LHCN-M2 (cell line): ENCODE measurements at regions not wholly inside any gene's neighbourhood (a gene's known extent, or its start where the extent isn't known, plus 50 kb on each side); places are given as distances from the start of the nearest gene placed in this dataset.

Experiments
- DNase-seq: peaks from one replicate; pipeline ENCODE4 v3.0.0-alpha.2; 2012; ENCODE audit warnings: low read depth

- no peak for DNase-seq
Observed at GRCh38 chr2:106572541-106573450, 85.6 kb downstream of the CD8B2 start.

GRCh38 chr2:106573773-106574172, 86.6 kb downstream of the CD8B2 start:
- no peak for DNase-seq

DNA sequence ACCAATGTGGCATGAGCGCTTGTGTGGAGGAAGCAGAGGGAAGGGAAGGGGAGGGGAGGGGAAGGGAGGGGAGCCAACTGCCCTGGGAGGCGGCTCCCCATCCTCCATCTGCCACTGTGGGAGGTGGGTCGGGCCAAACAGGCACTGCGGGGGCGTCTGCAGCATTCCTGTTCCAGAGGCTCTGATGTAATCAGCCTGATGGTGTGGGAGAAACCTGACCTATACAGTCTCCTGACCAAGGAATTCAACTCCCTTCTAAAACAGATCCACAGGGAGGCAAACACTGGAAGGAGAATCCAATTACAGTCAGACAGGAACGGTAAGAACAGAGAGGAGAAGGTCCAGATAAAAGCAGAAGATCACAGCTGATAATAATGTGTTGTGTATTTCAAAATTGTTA, 88.8 kb downstream of the CD8B2 start:
- DNase-seq, result no peak

DNA sequence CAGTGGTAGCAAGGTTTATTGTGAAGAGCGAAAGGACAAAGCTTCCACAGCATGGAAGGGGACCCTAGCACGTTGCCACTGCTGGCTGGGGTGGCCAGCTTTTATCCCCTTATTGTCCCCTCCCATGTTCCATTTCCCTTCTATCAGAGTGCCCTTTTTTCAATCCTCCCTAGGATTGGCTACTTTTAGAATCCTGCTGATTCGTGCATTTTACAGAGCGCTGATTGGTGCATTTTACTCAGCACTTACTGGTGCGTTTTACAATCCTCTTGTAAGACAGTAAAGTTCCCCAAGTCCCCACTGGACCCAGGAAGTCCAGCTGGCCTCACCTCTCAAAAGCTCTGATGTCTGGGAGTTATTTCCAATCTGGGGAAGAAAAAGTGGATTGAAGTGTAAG, 90.1 kb downstream of the CD8B2 start:
- no peak for DNase-seq

DNA sequence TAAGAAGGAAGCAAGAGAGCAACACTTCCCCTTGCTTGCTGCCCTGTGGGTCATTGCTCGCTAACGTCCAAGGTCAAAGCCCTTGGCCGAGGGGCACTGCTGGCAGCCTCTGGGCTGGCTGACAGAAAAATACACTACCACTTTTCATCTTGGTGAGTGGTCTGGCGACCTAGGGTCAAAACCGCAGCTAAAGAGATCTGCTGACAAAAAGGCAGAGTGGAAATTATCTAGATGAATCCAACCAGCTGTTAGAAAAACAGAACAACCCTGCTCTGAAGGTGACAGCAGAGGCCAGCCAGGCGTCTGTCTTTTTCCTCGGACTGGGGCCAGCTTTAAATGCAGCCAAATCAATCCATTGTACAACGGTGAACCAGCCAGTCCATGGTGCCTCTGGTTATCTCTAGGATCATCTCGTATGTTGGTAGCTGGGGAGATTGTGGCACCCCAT, 92.6 kb downstream of the CD8B2 start:
- DNase-seq, result no peak

DNA sequence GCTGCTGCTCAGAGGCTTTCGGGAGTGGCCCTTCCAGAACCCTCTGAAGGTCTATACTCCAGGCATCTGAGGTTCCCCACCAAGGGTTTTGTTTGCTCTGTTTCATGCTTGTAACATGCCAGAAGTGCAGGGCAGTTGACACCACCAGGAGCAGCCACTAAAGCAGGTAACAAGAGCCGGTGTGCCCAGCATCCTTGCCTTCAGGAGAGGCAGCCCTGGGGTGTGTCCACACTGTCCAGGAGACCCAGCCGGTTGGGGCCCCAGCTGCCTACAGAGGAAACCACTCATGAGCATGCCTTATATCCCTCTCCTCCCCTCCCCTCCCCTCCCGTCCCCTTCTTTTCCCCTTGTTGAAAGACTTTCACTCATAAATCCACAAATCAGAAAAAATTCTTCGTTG, 93.1 kb downstream of the CD8B2 start:
- DNase-seq, result no peak

- no peak for DNase-seq
Observed at GRCh38 chr2:106581328-106581727, 94.2 kb downstream of the CD8B2 start.

GRCh38 chr2:106581755-106582147, 94.6 kb downstream of the CD8B2 start:
- no peak for DNase-seq

DNA sequence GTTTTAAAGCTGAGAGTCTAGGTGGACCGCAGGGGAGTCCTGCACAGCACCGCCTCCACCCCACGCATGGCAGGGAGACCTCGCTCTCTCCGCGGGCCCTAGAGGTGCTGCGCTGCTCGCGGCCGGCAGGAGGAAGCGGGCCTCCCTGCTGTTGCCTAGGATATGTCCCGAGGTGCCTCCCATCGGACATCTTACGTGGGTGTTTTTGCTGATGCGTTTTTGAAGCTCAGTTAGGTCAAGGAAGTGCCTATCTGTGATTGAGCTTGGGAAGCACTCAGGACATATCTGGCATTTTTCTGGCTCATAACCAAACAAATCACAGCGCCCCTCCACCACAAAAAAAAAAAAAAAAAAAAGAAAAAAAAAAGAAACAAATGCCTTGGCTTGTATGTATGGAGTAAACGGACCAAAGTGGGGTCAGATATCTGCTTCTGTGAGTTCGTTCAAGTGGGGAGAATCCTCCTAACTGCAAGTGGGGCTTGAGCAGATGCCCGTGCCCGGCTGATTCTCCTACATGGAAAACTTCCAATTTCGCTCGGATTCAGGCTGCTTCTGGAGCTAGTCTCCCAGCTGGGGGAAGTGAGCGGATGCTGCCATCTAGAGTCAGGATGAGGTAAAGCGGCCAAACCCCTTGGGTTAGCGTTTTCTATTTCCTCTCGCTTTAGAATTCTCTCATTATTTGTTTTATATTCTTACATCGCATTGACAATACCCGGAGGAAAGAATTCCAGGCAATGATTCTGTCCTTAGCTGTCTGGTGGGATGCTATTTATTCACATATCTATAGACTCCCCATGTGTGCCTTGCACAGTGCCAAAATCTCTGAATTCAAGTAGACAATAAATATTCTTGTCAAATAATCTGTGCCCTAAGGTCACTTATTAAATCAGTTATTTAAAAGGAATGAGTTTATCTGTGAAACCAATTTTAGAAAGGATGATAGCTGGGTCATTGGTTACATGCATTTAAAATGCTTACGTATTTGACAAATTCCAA, 95.3 kb downstream of the CD8B2 start:
- peak; percentile 74 for DNase-seq

DNA sequence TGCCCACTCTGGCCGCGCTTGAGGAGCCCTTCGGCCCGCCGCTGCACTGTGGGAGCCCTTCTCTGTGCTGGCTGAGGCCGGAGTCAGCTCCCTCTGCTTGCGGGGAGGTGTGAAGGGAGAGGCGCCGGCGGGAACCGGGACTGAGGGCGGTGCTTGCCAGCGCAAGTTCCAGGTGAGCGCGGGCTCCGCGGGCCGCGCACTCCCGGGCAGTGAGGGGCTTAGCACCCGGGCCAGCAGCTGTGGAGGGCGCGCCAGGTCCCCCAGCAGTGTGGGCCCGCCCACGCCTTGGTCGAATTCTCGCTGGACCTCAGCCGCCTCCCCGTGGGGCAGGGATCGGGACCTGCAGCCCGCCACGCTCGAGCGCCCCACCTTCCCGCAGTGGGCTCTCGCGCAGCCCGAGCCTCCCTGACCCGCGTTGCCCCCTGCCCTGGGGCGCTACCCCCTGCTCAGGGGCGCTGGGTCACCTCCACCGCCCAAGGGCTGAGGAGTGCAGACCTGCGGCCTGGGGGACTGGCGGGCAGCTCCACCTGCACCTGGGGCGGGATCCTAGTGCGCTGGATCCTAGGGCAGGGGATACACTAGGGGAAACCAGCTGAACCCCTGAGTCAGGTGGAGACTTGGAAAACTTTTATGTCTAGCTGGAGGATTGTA, 97.3 kb downstream of the CD8B2 start:
- no peak for DNase-seq

- no peak for DNase-seq
Observed at GRCh38 chr2:106596844-106597243, 109.7 kb downstream of the CD8B2 start.

DNA sequence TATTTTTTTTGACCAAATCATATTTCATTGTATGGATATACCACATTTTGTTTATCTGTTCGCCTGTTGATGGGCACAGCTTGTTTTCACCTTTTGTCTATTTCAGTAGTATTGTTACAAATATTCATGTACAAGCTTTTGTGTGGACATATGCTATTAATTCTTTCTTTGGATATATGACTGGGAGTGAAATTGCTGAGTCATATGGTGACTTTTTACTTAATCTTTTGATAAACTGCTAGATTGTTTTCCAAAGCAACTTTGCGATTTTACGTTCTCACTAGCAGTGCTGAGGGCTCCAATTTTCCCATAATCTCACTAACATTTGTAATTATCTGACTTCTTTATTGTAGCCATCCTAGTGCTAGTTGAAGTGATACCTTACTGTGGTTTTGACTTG, 112.4 kb downstream of the CD8B2 start:
- DNase-seq, result no peak

DNA sequence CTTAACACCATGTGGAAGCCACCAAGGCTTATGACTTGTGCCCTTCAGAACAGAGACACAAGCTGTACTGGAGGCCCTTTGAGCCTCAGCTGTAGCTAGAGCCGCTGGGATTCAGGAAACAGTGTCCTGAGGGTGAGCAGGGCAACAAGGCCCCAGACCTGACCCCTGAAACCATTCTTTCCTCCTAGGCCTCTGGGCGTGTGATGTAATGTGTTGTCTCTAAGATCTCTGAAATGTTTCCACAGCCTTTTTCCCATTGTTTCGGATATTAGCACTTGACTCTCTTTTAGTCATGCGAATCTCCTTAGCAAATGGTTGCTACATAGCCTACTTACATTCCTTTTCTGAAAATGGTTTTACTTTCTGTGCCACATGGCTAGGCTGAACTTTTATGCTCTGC, 114.9 kb downstream of the CD8B2 start:
- DNase-seq, result no peak

DNA sequence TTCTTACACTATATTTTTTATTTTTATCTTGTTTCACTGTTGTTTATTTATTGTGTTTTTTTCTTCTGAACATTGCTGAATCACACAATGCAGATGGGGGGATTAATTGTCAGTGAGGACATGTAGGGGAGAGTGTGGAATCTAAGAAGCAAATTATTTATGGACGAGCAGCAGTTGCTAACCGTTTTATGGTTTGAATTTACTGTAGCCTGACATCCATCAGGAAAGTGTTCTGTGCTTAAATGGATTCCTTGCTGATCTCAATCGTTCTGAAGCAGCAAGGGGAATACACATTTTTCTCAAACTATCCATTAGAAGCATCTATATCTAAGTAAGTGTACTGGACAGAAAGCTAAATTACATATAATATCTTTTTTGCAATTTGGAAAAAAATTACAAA, 119.5 kb downstream of the CD8B2 start:
- DNase-seq, result no peak

GRCh38 chr2:106607371-106607770, 120.2 kb downstream of the CD8B2 start:
- DNase-seq, result no peak

- DNase-seq, result no peak
Observed at GRCh38 chr2:106609780-106610179, 122.6 kb downstream of the CD8B2 start.

GRCh38 chr2:106614511-106615291, 127.5 kb downstream of the CD8B2 start:
- no peak for DNase-seq

- no peak for DNase-seq
Observed at GRCh38 chr2:106618614-106619013, 131.4 kb downstream of the CD8B2 start.

DNA sequence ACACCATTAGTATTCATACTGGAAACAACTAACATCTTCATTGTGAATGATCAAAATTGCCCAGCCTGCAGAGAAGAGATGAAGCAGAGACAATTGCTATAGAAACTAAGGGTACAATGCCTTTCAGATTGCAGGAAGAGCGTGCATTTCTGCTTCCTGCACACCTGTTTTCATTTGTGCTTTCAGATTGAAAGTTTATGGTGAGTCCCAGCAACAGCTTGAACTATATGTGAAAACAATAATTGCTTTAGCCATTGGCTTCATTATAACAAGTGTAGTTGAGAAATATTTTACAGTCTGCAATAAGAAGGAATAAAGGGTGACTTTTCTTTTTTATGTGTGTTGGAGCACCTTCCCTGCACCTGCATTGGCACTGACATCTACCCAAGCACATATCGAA, 136.3 kb downstream of the CD8B2 start:
- DNase-seq, result no peak

DNA sequence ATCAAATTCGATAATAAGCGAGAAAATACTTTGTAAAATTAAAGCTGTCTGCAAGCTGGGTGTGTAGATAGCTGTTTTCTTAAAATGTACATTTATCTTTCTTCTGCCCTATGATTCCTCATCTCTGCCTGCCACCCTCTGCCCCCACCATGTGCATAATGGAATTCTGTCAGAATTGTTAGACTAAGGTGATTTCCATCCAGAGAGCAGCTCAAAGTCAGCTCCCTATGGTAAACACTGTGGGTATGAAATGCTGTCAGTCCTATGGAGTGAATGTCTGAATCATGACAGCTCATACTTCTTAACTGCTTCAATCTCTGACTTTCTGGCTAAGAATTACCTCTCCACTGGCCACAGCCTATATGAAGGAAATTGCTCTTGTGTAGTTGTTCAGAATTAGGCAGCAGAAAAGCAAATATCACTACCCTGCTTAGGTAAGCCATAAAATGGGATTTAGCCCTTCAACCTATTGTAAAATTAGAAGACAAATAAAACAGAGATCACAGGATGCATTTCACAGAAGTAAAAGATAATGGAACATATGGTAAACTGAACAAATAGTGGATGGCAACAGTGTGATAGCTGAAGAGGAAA, 137.7 kb downstream of the CD8B2 start:
- no peak for DNase-seq

GRCh38 chr2:106628377-106628776, 141.2 kb downstream of the CD8B2 start:
- DNase-seq, result no peak
